ENCODE measurements at regions not wholly inside any gene's neighbourhood (a gene's known extent, or its start where the extent isn't known, plus 50 kb on each side); places are given as distances from the start of the nearest gene placed in this dataset.

GRCh38 chr16:51439271-51439670 is 288.2 kb upstream of the SALL1 start:
- TF ChIP-seq, protein P1, sequence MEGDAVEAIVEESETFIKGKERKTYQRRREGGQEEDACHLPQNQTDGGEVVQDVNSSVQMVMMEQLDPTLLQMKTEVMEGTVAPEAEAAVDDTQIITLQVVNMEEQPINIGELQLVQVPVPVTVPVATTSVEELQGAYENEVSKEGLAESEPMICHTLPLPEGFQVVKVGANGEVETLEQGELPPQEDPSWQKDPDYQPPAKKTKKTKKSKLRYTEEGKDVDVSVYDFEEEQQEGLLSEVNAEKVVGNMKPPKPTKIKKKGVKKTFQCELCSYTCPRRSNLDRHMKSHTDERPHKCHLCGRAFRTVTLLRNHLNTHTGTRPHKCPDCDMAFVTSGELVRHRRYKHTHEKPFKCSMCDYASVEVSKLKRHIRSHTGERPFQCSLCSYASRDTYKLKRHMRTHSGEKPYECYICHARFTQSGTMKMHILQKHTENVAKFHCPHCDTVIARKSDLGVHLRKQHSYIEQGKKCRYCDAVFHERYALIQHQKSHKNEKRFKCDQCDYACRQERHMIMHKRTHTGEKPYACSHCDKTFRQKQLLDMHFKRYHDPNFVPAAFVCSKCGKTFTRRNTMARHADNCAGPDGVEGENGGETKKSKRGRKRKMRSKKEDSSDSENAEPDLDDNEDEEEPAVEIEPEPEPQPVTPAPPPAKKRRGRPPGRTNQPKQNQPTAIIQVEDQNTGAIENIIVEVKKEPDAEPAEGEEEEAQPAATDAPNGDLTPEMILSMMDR (IDR thresholded peaks at IDR 0.05), result no peak
- TF ChIP-seq POLR2A (IDR thresholded peaks at IDR 0.05), result no peak

Measured in transverse colon (tissue), 3 donors.